ENCODE measurements at regions not wholly inside any gene's neighbourhood (a gene's known extent, or its start where the extent isn't known, plus 50 kb on each side); places are given as distances from the start of the nearest gene placed in this dataset.

GRCh38 chr20:41748051-41748450, 129.9 kb upstream of the CHD6 start:
- TF ChIP-seq POLR2A (IDR thresholded peaks at IDR 0.05) (no peak), CTCF (IDR thresholded peaks at IDR 0.05) (no peak)
- no peaks in the 10 kb centered on the region for H3K4me1 ChIP-seq
- H3K4me3 ChIP-seq = no peak overlapping the region
- H3K27ac ChIP-seq = no peak overlapping the region
- DNase-seq = no peak
- no peaks in the 10 kb centered on the region for H3K27me3 ChIP-seq
- intact Hi-C loops (cut with DNase I; ENCODE audit: low total_unique reads) = no loop called here
- no peaks in the 10 kb centered on the region for H3K36me3 ChIP-seq
- H3K9me3 ChIP-seq = no peaks in the 10 kb centered on the region

GRCh38 chr20:41747226-41747625, 129.0 kb upstream of the CHD6 start:
- no peak for DNase-seq
- H3K4me3 ChIP-seq = no peak overlapping the region
- H3K27me3 ChIP-seq = no peaks in the 10 kb centered on the region
- H3K9me3 ChIP-seq = no peaks in the 10 kb centered on the region
- H3K36me3 ChIP-seq = no peaks in the 10 kb centered on the region
- H3K4me1 ChIP-seq = no peaks in the 10 kb centered on the region
- H3K27ac ChIP-seq = no peak overlapping the region
- TF ChIP-seq POLR2A (IDR thresholded peaks at IDR 0.05) (no peak), CTCF (IDR thresholded peaks at IDR 0.05) (no peak)
- intact Hi-C loops (cut with DNase I; ENCODE audit: low total_unique reads) = no loop called here

GRCh38 chr20:41746635-41747034, 128.5 kb upstream of the CHD6 start:
- no peaks in the 10 kb centered on the region for H3K27me3 ChIP-seq
- no peak for DNase-seq
- intact Hi-C loops (cut with DNase I; ENCODE audit: low total_unique reads) = no loop called here
- no peaks in the 10 kb centered on the region for H3K4me1 ChIP-seq
- H3K4me3 ChIP-seq = no peak overlapping the region
- H3K36me3 ChIP-seq = no peaks in the 10 kb centered on the region
- no peaks in the 10 kb centered on the region for H3K9me3 ChIP-seq
- no peak for TF ChIP-seq CTCF (IDR thresholded peaks at IDR 0.05)
- TF ChIP-seq POLR2A (IDR thresholded peaks at IDR 0.05) = no peak
- H3K27ac ChIP-seq = no peak overlapping the region

- no peaks in the 10 kb centered on the region for H3K36me3 ChIP-seq
- intact Hi-C loops (cut with DNase I; ENCODE audit: low total_unique reads) = no loop called here
- DNase-seq = no peak
Observed at GRCh38 chr20:41738604-41739206, 120.5 kb upstream of the CHD6 start.

GRCh38 chr20:41735949-41736348, 117.8 kb upstream of the CHD6 start:
- no peaks in the 10 kb centered on the region for H3K9me3 ChIP-seq
- no peaks in the 10 kb centered on the region for H3K4me1 ChIP-seq
- no peaks in the 10 kb centered on the region for H3K36me3 ChIP-seq
- no peak overlapping the region for H3K27ac ChIP-seq
- no peak for DNase-seq
- H3K27me3 ChIP-seq = no peaks in the 10 kb centered on the region
- no peak for TF ChIP-seq CTCF (IDR thresholded peaks at IDR 0.05)
- TF ChIP-seq POLR2A (IDR thresholded peaks at IDR 0.05) = no peak
- intact Hi-C loops (cut with DNase I; ENCODE audit: low total_unique reads) = no loop called here
- H3K4me3 ChIP-seq = no peak overlapping the region

More at GRCh38 chr20:41738604-41739206, 120.5 kb upstream of the CHD6 start:
- peak; percentile 42 to 54 (median 48) for TF ChIP-seq CTCF (IDR thresholded peaks at IDR 0.05)
- no peak for TF ChIP-seq POLR2A (IDR thresholded peaks at IDR 0.05)
- Histone ChIP-seq H3K9me3 (no peaks in the 10 kb centered on the region), H3K4me3 (no peak overlapping the region), H3K4me1 (no peaks in the 10 kb centered on the region), H3K27me3 (no peaks in the 10 kb centered on the region), H3K27ac (no peak overlapping the region)

Measured in uterus (tissue), 3 donors.